ENCODE measurements at regions not wholly inside any gene's neighbourhood (a gene's known extent, or its start where the extent isn't known, plus 50 kb on each side); places are given as distances from the start of the nearest gene placed in this dataset.

- DNase-seq (ENCODE audit: low read depth): no peak
Measured at GRCh38 chr10:28811639-28812349, 134.5 kb downstream of the BAMBI start.

GRCh38 chr10:28812384-28813372, 135.4 kb downstream of the BAMBI start:
- no peak for DNase-seq (ENCODE audit: low read depth)

- no peak for DNase-seq (ENCODE audit: low read depth)
Measured at GRCh38 chr10:28815681-28816080, 138.4 kb downstream of the BAMBI start.

GRCh38 chr10:28822719-28823464, 145.6 kb downstream of the BAMBI start:
- DNase-seq (ENCODE audit: low read depth): no peak

- DNase-seq (ENCODE audit: low read depth): no peak
Measured at GRCh38 chr10:28823501-28824075, 146.3 kb downstream of the BAMBI start.

GRCh38 chr10:28833313-28833712, 156.0 kb downstream of the BAMBI start:
- no peak for DNase-seq (ENCODE audit: low read depth)

GRCh38 chr10:28836435-28836743, 159.1 kb downstream of the BAMBI start:
- no peak for DNase-seq (ENCODE audit: low read depth)

GRCh38 chr10:28837613-28838390, 160.5 kb downstream of the BAMBI start:
- no peak for DNase-seq (ENCODE audit: low read depth)

- DNase-seq (ENCODE audit: low read depth): no peak
Measured at GRCh38 chr10:28838908-28839307, 161.6 kb downstream of the BAMBI start.

GRCh38 chr10:28839600-28840007, 162.3 kb downstream of the BAMBI start:
- DNase-seq (ENCODE audit: low read depth): no peak

GRCh38 chr10:28840202-28840601, 162.9 kb downstream of the BAMBI start:
- DNase-seq (ENCODE audit: low read depth): no peak

GRCh38 chr10:28840971-28841370, 163.7 kb downstream of the BAMBI start:
- peak; percentile 8 for DNase-seq (ENCODE audit: low read depth)

- DNase-seq (ENCODE audit: low read depth): peak; percentile 47
Measured at GRCh38 chr10:28841625-28842024, 164.3 kb downstream of the BAMBI start.

GRCh38 chr10:28842321-28842720, 165.0 kb downstream of the BAMBI start:
- peak; percentile 67 for DNase-seq (ENCODE audit: low read depth)

- DNase-seq (ENCODE audit: low read depth): no peak
Measured at GRCh38 chr10:28845009-28845682, 167.8 kb downstream of the BAMBI start.

- DNase-seq (ENCODE audit: low read depth): no peak
Measured at GRCh38 chr10:28849309-28849708, 172.0 kb downstream of the BAMBI start.

- DNase-seq (ENCODE audit: low read depth): no peak
Measured at GRCh38 chr10:28849821-28850220, 172.5 kb downstream of the BAMBI start.

GRCh38 chr10:28850784-28851183, 173.5 kb downstream of the BAMBI start:
- DNase-seq (ENCODE audit: low read depth): no peak

- no peak for DNase-seq (ENCODE audit: low read depth)
Measured at GRCh38 chr10:28853195-28853594, 175.9 kb downstream of the BAMBI start.

GRCh38 chr10:28857164-28857563, 179.8 kb downstream of the BAMBI start:
- DNase-seq (ENCODE audit: low read depth): no peak

- no peak for DNase-seq (ENCODE audit: low read depth)
Measured at GRCh38 chr10:28858646-28859045, 181.3 kb downstream of the BAMBI start.

Data from GM04503 (cell line).